ENCODE measurements at regions not wholly inside any gene's neighbourhood (a gene's known extent, or its start where the extent isn't known, plus 50 kb on each side); places are given as distances from the start of the nearest gene placed in this dataset.

GRCh38 chr5:176170084-176170483, 68.1 kb upstream of the SIMC1 start:
- TF ChIP-seq CTCF (IDR thresholded peaks at IDR 0.05) (no peak), POLR2A (IDR thresholded peaks at IDR 0.05) (no peak)

Data from Peyer's patch (tissue), 4 donors.